ENCODE measurements at regions not wholly inside any gene's neighbourhood (a gene's known extent, or its start where the extent isn't known, plus 50 kb on each side); places are given as distances from the start of the nearest gene placed in this dataset.
A peak's percentile ranks its signal among the peaks of the same experiment; 100 is the strongest.

GRCh38 chr3:177810162-177810623, 612.9 kb upstream of the TBL1XR1 start (continued):
- TF ChIP-seq MED13 (CRISPR knock-in tag; IDR thresholded peaks at IDR 0.05) (no peak), MAFK (conservative IDR thresholded peaks at IDR 0.05 in 1 of 2, IDR thresholded peaks at IDR 0.05 in 1 of 2; ENCODE audit: low read length in 2 of 2) (peak; percentile 100), ZNF850 (CRISPR knock-in tag; conservative IDR thresholded peaks at IDR 0.05) (no peak), MXI1 (IDR thresholded peaks at IDR 0.05; ENCODE audit: borderline replicate concordance, low read depth, low read length) (no peak), ZSCAN29 (CRISPR knock-in tag; conservative IDR thresholded peaks at IDR 0.05) (no peak), ZBTB7B (CRISPR knock-in tag; IDR thresholded peaks at IDR 0.05) (no peak), HDAC2 (CRISPR knock-in tag; IDR thresholded peaks at IDR 0.05) (no peak), RFX5 (IDR thresholded peaks at IDR 0.05; ENCODE audit: low read depth, low read length) (no peak; the same call in 1 of the 2 replicates), IKZF5 (CRISPR knock-in tag; IDR thresholded peaks at IDR 0.05) (no peak), ZNF740 (CRISPR knock-in tag; IDR thresholded peaks at IDR 0.05) (no peak), ZKSCAN5 (CRISPR knock-in tag; IDR thresholded peaks at IDR 0.05) (no peak), GMEB2 (CRISPR knock-in tag; IDR thresholded peaks at IDR 0.05; ENCODE audit: low read depth) (no peak), NR2F1 (CRISPR knock-in tag; IDR thresholded peaks at IDR 0.05) (no peak), ARID5B (CRISPR knock-in tag; IDR thresholded peaks at IDR 0.05) (no peak), ATF7-NPFF (CRISPR knock-in tag; IDR thresholded peaks at IDR 0.05; ENCODE audit: low read depth) (no peak), FOSL1 (CRISPR knock-in tag; IDR thresholded peaks at IDR 0.05; ENCODE audit: borderline replicate concordance) (no peak), ZNF503 (CRISPR knock-in tag; IDR thresholded peaks at IDR 0.05) (no peak), NFE2L2 (IDR thresholded peaks at IDR 0.05; ENCODE audit: low read length) (peak; percentile 97), ELF3 (CRISPR knock-in tag; IDR thresholded peaks at IDR 0.05) (0 out of 2 replicates have a peak, but pooled peaks have one; percentile 18), ZNF672 (CRISPR knock-in tag; IDR thresholded peaks at IDR 0.05) (no peak), ZNF33A (CRISPR knock-in tag; IDR thresholded peaks at IDR 0.05; ENCODE audit: borderline replicate concordance) (no peak)
